NB4 (cell line): ENCODE measurements at regions not wholly inside any gene's neighbourhood (a gene's known extent, or its start where the extent isn't known, plus 50 kb on each side); places are given as distances from the start of the nearest gene placed in this dataset.

ENCODE experiments used
- DNase-seq: peaks from one replicate; pipeline ENCODE4 v3.0.0; 2010; ENCODE audit warnings: low read depth
- H3K4me3 ChIP-seq: one replicate; pipeline ENCODE4 v1.5.1; 2011; ENCODE audit warnings: mild to moderate bottlenecking, low read depth, low read length, moderate library complexity
- MYC ChIP-seq: IDR thresholded peaks from 2 replicates; pipeline ENCODE4 v1.6.1; 2011; ENCODE audit warnings: low read depth, low read length
- POLR2A ChIP-seq: IDR thresholded peaks from 2 replicates; pipeline ENCODE4 v1.6.1; 2011; ENCODE audit warnings: mild to moderate bottlenecking; ENCODE audit not compliant: insufficient read length; ENCODE audit errors: extremely low read depth
- TF ChIP-seq, protein P1 (sequence below): IDR thresholded peaks from one replicate; pipeline ENCODE4 v1.5.1; 2012; ENCODE audit warnings: low read depth, low read length
- TF ChIP-seq, protein P2 (sequence below): IDR thresholded peaks from 2 replicates; pipeline ENCODE4 v1.6.1; 2011; ENCODE audit warnings: low read depth, low read length

DNA sequence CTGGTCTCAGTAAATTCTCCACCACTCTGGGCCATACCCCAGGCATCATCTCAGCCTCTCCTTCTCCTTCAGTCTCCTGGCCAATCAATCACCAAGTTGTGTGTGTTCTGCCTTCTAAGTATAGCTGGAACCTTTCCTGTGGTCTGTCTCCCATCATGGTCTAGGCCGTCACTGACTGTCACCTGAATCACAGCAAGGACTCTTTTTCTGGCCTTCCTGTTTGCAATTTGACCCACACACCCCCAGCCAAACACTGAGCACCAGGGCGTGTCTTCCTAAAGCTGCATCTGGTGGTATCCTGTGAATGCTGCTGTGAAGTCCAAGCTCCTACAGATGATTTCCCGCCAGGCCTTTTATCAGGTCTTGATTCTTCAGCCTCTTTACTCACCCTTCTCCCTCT lies 52.6 kb upstream of the PRELID3B start:
- H3K4me3 ChIP-seq: no peak overlapping the region
- TF ChIP-seq, protein P1, sequence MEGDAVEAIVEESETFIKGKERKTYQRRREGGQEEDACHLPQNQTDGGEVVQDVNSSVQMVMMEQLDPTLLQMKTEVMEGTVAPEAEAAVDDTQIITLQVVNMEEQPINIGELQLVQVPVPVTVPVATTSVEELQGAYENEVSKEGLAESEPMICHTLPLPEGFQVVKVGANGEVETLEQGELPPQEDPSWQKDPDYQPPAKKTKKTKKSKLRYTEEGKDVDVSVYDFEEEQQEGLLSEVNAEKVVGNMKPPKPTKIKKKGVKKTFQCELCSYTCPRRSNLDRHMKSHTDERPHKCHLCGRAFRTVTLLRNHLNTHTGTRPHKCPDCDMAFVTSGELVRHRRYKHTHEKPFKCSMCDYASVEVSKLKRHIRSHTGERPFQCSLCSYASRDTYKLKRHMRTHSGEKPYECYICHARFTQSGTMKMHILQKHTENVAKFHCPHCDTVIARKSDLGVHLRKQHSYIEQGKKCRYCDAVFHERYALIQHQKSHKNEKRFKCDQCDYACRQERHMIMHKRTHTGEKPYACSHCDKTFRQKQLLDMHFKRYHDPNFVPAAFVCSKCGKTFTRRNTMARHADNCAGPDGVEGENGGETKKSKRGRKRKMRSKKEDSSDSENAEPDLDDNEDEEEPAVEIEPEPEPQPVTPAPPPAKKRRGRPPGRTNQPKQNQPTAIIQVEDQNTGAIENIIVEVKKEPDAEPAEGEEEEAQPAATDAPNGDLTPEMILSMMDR: no peak
- TF ChIP-seq POLR2A: no peak
- no peak for TF ChIP-seq MYC
- TF ChIP-seq, protein P2, sequence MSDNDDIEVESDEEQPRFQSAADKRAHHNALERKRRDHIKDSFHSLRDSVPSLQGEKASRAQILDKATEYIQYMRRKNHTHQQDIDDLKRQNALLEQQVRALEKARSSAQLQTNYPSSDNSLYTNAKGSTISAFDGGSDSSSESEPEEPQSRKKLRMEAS: no peak
- no peak for DNase-seq

DNA sequence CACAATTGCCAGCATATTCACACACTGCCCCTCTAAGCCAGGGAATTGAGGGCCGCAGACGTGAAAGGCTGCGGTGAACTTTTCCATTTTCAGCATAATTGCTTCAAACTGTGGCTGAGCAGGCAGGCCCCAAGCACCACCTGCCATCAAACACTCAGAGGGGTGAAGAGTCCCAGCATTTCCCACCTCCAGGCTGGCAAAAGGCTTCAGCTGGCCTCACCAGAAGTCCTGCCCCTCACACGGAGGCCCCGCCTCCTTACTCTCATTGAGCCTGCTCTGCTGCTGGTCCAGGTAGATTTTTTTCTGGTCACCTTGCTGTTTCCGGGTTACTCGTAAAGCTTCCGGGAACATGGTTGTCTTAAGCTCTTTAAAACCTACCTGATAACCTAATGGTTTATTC lies 52.0 kb upstream of the PRELID3B start:
- DNase-seq: no peak

More for the DNA sequence above, 52.0 kb upstream of the PRELID3B start:
- no peak overlapping the region for H3K4me3 ChIP-seq
- TF ChIP-seq, protein P2: no peak
- TF ChIP-seq POLR2A (no peak), MYC (no peak)
- TF ChIP-seq, protein P1: no peak
